Endodermal cell (in vitro differentiated cells): ENCODE measurements at regions not wholly inside any gene's neighbourhood (a gene's known extent, or its start where the extent isn't known, plus 50 kb on each side); places are given as distances from the start of the nearest gene placed in this dataset.

Experiments
- DNase-seq: peaks from one replicate; pipeline ENCODE4 v3.0.0-alpha.2; 2017
- H3K27ac ChIP-seq: 2 replicates; pipeline ENCODE4 v1.5.1; 2013; ENCODE audit warnings: mild to moderate bottlenecking, low read depth, low read length, moderate library complexity
- H3K27me3 ChIP-seq: 2 replicates; pipeline ENCODE4 v1.6.1; 2013; ENCODE audit warnings: mild to moderate bottlenecking, low read length, moderate library complexity; ENCODE audit not compliant: insufficient read depth, control insufficient read depth, poor library complexity, severe bottlenecking
- H3K36me3 ChIP-seq: 2 replicates; pipeline ENCODE4 v1.7.0; 2013; ENCODE audit warnings: mild to moderate bottlenecking, low read length, moderate library complexity; ENCODE audit not compliant: control insufficient read depth, insufficient read depth
- H3K4me1 ChIP-seq: one replicate; pipeline ENCODE4 v1.7.0; 2013; ENCODE audit warnings: low read length; ENCODE audit not compliant: control insufficient read depth, insufficient read depth
- H3K4me3 ChIP-seq: 2 replicates; pipeline ENCODE4 v1.5.1; 2013; ENCODE audit warnings: mild to moderate bottlenecking, low read length, moderate library complexity
- H3K9ac ChIP-seq: 2 replicates; pipeline ENCODE4 v1.6.1; 2013; ENCODE audit warnings: mild to moderate bottlenecking, low read length, moderate library complexity; ENCODE audit not compliant: poor library complexity, severe bottlenecking; ENCODE audit errors: extremely low read depth
- H3K9me3 ChIP-seq: 2 replicates; pipeline ENCODE4 v1.6.1; 2013; ENCODE audit warnings: mild to moderate bottlenecking, low read length, moderate library complexity; ENCODE audit not compliant: control insufficient read depth
- H3K27ac Mint-ChIP-seq: 2 replicates; pipeline ENCODE4 v1.8.0; 2020; ENCODE audit warnings: mixed read lengths
- H3K27me3 Mint-ChIP-seq: 2 replicates; pipeline ENCODE4 v1.8.0; 2021; ENCODE audit warnings: mild to moderate bottlenecking, mixed read lengths; ENCODE audit not compliant: insufficient read depth
- H3K36me3 Mint-ChIP-seq: 2 replicates; pipeline ENCODE4 v1.8.0; 2020; ENCODE audit warnings: low read depth, mixed read lengths
- H3K4me1 Mint-ChIP-seq: 2 replicates; pipeline ENCODE4 v1.8.0; 2020; ENCODE audit warnings: mixed read lengths
- H3K4me3 Mint-ChIP-seq: 2 replicates; pipeline ENCODE4 v1.8.0; 2020; ENCODE audit warnings: mild to moderate bottlenecking, moderate library complexity, mixed read lengths
- H3K9me3 Mint-ChIP-seq: 2 replicates; pipeline ENCODE4 v1.8.0; 2020; ENCODE audit warnings: mild to moderate bottlenecking, mixed read lengths
- CTCF ChIP-seq: fragments of 200-600 bp; sonication (generic); conservative IDR thresholded peaks from 2 replicates; pipeline ENCODE4 v1.5.0; 2021; ENCODE audit warnings: antibody characterized with exemption, mild to moderate bottlenecking
- WGBS, 2 experiments: methylation state at CpG; one replicate each; pipeline versions ENCODE4 v1.1.5 to v1.1.7; 2013; ENCODE audit warnings: missing lambda C conversion rate in 2 of 2, mixed read lengths in 1 of 2; ENCODE audit not compliant: insufficient coverage in 1 of 2, insufficient read length in 1 of 2; 5-methylcytosine and 5-hydroxymethylcytosine counted together

DNA sequence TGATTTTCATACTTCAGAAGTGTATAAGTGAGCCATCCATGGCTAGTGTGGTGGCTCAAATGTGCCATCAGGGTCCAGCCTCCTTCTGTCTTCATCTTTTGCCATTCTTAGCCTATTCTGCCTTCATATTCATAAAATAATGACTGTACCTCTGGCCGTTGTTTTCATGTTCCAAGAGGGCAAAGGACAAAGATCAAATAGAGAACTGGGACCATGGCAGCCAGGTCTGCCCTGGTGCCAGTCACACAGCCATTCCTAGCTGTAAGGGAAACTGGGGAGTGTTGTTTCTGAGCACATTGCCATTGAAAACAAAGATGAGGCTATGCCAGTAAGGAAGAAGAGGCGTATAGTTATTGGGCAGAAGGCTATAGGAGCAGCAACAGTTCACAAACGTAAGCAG lies 518.6 kb downstream of the TFAP2B start:
- Mint-ChIP-seq H3K9me3 (no peaks in the 10 kb centered on the region), H3K4me1 (no peaks in the 10 kb centered on the region), H3K4me3 (no peak overlapping the region), H3K36me3 (no peaks in the 10 kb centered on the region), H3K27ac (no peak overlapping the region), H3K27me3 (peaks cover 12% of the 10 kb centered on the region)
- Histone ChIP-seq H3K4me3 (no peak overlapping the region), H3K9ac (no peak overlapping the region), H3K36me3 (no peaks in the 10 kb centered on the region), H3K4me1 (peaks cover 16% of the 10 kb centered on the region), H3K9me3 (no peaks in the 10 kb centered on the region), H3K27ac (no peak overlapping the region), H3K27me3 (no peaks in the 10 kb centered on the region)
- no peak for DNase-seq
- 90 to 96% methylated on average over 3 of the region's 3 CpGs for WGBS, 2 experiments
- TF ChIP-seq CTCF = no peak

GRCh38 chr6:51339108-51339507 lies 520.4 kb downstream of the TFAP2B start:
- Histone ChIP-seq H3K9ac (no peak overlapping the region), H3K27me3 (no peaks in the 10 kb centered on the region), H3K4me1 (peaks cover 16% of the 10 kb centered on the region), H3K36me3 (no peaks in the 10 kb centered on the region), H3K27ac (no peak overlapping the region), H3K9me3 (no peaks in the 10 kb centered on the region), H3K4me3 (peak overlapping the region; percentile 8)
- no peaks in the 10 kb centered on the region for H3K36me3 Mint-ChIP-seq
- H3K9me3 Mint-ChIP-seq = no peaks in the 10 kb centered on the region
- H3K27ac Mint-ChIP-seq = no peak overlapping the region
- 46% methylated on average over 3 of the region's 3 CpGs; no CpG with 5 or more reads in 1 of the 2 experiments for WGBS, 2 experiments
- H3K4me1 Mint-ChIP-seq = no peaks in the 10 kb centered on the region
- H3K27me3 Mint-ChIP-seq = peaks cover 14% of the 10 kb centered on the region
- no peak for TF ChIP-seq CTCF
- peak; percentile 84 for DNase-seq
- no peak overlapping the region for H3K4me3 Mint-ChIP-seq

- no peaks in the 10 kb centered on the region for H3K36me3 Mint-ChIP-seq
- peak overlapping the region; percentile 8 for H3K4me3 ChIP-seq
Measured at GRCh38 chr6:51339728-51340127, 521.1 kb downstream of the TFAP2B start.

More at GRCh38 chr6:51339728-51340127, 521.1 kb downstream of the TFAP2B start:
- no peaks in the 10 kb centered on the region for H3K27me3 ChIP-seq
- 23 to 40% methylated on average over 2 to 5 of the region's 5 CpGs for WGBS, 2 experiments
- H3K4me1 ChIP-seq = peaks cover 16% of the 10 kb centered on the region
- Mint-ChIP-seq H3K27ac (no peak overlapping the region), H3K27me3 (peaks cover 16% of the 10 kb centered on the region), H3K4me1 (no peaks in the 10 kb centered on the region), H3K9me3 (no peaks in the 10 kb centered on the region), H3K4me3 (no peak overlapping the region)
- H3K27ac ChIP-seq = no peak overlapping the region
- H3K9me3 ChIP-seq = no peaks in the 10 kb centered on the region
- H3K36me3 ChIP-seq = no peaks in the 10 kb centered on the region
- no peak overlapping the region for H3K9ac ChIP-seq
- peak; percentile 76 for DNase-seq
- TF ChIP-seq CTCF = no peak
